CD4-positive, alpha-beta T cell treated with Interferon alpha-2 for 1 hour (primary cell): ENCODE measurements at regions not wholly inside any gene's neighbourhood (a gene's known extent, or its start where the extent isn't known, plus 50 kb on each side); places are given as distances from the start of the nearest gene placed in this dataset.

ENCODE experiments used
- DNase-seq, 2 donors: peaks; one replicate each; pipeline ENCODE4 v3.0.0-alpha.2; 2020 to 2022

DNA sequence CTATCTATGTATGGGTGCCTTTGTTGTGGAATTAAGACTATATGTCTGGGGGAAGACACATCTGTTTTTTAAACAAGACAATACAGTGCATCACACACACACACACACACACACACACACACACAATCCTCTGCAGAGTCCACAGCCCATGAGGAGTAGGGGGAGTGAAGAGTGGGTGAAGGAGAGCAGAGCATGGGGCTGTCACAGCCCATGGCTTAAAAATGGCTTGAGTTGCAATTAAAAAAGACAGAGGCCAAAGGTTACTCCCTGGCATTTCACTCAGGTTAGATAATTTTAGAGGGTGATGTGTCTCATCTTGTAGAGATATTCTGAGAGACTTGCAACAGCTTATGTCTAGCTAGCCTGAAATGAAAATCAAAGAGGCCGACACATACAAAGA is 176.5 kb upstream of the PLXNA2 start:
- DNase-seq = no peak

DNA sequence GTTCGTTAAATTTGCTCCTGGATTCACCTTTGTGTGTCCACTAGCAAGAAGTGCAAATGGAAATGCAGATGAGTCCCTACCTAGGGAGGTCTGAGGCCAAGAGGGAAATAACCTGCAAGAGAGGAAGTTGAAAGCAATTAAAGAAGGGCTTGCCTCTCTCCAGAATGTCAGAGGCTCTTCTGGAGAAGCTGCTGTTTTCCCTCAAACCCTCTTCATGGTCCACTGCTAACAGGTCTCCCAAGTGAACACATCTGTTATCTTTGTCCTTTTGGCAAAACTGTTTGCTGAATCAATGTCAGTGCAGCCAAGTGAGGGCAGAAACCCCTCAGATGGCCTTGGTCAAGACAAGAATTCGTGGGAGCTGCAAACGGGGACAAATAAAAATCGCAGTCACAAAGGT is 177.3 kb upstream of the PLXNA2 start:
- no peak for DNase-seq

DNA sequence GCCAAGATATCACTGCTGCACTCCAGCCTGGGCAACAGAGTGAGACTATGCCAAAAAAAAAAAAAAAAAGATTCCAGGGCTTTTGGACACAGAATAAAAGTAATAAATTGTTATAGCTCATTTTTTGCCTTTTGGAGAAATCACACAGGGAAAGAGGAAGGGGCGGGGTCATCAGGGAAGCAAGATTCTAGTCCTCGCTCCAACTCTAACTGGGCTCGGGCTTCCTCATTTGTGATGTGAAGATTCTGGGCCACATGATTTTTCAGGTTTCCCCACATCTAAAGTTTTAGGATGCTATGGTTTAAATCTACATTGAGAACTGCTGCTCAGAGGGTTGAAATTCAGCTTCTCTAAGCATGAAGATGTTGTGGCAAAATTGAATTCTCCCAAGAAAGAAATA is 179.3 kb upstream of the PLXNA2 start:
- no peak for DNase-seq

DNA sequence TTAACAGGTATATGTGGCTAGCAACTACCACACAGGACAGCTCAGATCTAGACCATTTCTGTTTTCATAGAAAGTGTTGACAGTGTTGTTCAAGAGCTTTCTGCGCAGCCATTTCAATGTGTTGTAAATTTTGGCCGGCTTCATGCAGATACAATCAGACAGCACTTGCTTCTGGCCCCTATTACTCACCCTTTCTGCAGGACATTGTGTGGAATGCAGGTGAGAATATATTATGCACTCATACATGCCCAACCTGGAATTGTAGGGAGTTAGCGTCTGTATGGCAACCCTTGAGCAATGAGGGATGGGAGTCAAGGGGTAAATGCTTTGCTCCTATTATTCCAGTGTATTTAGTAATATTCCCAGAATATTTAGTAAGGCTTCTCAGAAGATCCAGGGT is 180.9 kb upstream of the PLXNA2 start:
- DNase-seq = no peak

DNA sequence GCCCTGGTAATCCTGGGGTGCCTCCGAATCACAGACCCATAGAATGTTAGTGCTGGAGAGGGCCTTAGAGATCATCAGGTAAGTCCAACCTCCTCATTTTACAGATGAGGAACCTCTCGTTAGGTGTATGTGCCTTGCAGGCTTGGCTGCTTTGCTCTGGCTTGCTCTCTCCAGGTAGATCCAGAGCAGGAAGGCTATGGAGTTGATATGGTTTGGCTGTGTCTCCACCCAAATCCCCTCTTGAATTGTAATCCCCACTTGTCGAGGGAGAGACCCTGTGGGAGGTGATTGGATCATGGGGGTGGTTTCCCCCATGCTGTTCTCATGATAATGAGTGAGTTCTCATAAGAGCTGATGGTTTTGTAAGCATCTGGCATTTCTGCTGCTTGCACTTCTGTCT is 186.0 kb upstream of the PLXNA2 start:
- no peak for DNase-seq

DNA sequence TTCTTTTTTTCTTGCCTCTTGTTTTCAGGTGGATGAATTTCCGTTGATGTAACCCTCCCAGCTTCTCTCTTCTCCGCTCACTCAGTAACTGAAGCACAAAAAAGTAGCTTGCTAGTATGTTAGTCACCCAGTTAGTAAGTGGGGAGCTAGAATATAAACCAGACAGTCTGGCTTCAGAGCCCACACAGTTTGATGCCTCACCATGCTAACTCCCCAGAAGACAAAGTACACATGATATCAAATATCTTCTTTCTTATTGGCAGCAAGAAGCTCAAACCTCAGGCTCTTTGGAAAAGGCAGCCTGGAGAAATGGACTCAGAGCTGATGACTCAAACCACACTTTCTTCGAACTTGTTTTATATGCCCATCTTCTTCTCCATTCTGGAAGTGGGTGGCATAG is 187.5 kb upstream of the PLXNA2 start:
- no peak for DNase-seq

DNA sequence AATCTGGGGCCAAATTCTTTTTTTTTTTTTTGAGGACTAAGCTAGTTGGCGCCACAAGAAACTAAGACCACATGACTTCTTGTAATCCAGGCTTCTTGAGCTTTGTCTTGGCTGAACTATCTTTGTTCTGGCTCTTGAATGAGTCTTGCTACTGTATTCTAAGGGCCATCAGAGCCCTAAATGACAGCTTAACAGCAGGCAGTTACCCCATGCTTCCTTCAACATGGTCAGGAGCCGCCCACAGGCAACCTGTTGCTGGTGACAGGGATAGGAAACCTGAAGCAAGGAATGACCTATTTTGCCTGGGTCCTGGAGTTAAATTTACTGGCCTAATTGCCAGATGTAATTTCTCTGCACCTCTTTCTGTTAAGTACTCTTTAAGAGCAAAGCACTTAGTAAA is 188.2 kb upstream of the PLXNA2 start:
- no peak for DNase-seq

DNA sequence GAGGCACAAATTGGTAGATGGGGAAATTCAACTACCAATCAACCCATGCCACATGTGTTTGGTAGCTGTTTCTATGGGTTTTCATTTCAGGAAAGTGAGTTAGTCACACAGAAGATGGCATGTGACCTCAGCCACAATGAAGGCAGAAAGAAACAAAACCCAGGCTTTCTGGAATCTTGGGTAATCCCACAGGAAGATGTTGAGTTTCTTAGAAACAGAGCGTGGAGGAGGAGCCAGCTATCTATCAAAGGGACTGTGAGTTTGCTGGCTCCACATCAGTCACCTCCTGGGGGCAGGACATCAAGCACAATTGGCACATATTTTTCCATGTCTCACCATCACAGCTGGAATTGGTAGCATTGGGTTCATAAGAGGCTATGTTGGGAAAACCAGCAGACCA is 188.9 kb upstream of the PLXNA2 start:
- no peak for DNase-seq

DNA sequence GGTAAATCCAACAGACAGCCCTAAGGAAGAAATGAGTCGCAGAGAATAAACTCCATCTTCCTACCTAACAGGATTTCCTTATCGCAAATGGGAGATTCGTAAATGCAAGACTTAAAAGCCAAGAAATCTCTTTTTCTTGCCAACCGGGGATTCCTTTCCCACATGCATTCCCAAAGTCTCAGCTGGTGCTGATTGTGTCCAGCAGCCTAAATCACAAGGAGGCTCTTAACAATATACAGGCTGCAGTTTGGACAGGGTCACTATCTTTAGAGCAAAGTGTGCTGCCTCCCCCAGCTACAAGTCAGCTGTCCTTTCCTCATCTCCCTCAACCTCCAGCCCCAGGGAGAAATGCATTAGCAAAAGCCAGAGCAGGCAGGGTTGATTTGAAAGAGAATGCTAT is 189.8 kb upstream of the PLXNA2 start:
- no peak for DNase-seq

DNA sequence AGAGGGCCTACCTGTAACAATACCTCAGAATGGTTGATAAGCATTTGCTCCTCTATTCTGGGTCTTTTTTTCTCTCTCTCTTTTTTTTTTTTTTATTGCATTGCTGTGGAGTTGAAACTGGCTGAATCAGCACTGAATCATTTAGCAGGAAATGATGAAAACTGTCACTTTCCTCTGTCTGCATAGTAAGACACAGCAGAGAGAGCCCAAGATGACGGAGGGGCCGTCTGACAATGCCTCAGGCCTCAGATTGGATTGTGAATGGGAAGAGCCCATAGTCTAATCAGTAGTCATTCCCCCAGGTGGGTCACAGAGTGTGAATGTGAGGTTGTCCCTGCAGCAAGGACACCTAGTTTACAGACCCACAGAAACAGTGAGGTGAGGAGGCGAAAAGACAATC is 193.2 kb upstream of the PLXNA2 start:
- DNase-seq = no peak

DNA sequence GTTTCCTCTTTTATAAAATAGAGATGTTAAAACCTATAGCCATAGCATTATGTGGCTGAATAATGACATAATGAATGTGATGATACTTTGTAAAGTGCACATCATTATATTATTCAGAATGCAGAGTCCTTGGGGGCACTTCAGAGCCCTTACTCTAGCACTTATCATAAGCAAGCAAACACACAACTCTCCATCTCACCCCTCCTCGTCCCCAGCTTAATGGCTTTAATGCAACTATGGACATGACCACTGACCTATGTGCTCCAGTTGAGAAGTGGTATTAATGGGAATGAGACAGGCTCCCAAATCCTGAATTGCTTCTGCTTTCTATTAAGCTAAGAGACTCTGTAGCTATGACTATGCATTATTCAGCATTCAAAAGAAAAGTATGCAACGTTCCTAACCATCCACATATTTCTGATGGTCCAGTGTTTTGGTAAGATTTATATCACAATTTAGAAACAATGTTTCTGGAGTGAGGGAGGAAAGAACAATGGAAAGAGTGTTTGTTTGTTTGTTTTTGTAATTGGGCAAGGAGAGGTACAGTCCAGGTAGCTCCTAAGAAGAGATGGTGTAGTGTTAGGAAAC is 194.0 kb upstream of the PLXNA2 start:
- DNase-seq = no peak

DNA sequence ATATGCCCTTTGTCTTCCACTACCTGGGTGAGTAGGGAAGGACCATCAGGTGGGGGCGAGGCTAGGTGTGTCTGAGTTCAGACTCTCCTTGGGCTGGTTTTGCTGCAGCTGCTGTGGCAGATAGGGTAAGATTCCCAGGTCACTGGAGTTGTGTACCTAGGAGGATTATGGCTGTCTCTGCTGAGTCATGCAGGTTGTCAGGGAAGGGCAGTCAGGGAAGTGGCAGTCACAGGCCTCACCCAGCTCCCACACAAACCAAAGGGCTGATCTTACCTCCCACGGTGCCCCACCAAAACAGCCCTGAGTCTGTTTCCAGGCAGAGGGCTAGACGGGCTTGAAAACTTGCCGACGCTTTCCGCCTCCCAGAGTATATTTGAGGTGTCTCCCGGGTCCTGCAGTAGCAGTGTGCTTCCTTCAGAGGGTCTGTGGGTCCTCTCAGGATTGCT is 201.6 kb upstream of the PLXNA2 start:
- no peak for DNase-seq

DNA sequence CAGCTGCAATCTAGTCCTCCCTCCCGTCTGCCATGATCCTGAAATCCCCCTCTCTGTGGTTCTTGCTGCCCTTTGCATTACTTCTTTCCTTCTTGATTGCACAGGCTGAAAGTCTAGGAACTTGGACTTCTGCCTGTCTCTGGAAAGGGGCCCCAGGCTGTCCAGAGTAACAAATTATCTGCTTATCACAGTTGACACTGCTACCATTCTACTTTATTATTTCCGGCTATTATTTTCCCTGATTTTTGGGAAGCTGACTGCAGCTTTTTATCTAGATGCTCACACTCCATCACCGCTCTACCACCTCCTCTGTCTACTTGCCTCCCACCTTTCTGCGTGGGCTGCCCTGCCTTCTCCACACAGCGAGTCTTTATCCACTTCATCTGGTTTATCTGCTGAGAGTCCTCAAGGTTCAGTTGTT is 202.1 kb upstream of the PLXNA2 start:
- DNase-seq = no peak

DNA sequence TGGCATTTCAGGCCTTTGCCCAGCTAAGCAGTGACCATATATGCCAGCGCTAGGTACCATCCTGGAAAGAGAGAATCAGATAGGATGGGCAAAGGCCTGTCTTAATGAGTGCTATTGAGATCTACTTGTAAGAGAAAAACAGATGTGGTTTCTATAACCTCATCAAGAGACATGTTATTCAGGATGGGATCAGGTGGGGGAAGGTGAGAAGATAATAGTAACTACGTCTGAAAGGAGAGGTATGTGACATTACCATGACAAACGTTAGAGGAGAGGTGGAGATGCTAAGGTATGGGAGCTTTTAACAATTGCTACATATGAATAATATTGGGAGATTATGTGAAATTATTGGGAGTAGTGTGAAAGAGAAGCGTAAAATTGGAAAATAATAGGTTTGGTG is 204.2 kb upstream of the PLXNA2 start:
- no peak for DNase-seq

DNA sequence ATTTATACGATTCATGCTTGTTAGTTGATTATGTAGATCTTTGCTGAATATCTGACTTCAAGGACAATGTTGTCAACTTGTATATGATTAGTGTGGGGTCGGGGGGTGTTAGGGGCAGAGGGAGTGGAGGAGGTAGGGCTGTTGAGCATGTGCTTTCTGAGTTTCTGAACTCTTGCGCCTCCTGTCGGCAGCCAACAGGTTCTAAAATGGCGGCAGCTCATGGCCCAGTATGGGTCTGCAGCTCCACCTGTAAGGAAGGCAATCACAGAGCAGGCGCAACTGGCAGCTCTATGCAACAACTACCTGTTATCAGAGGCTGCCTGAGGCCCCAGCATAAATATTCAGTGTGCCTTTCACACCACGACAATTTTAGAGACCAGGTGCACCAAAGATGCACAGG is 205.8 kb upstream of the PLXNA2 start:
- no peak for DNase-seq

DNA sequence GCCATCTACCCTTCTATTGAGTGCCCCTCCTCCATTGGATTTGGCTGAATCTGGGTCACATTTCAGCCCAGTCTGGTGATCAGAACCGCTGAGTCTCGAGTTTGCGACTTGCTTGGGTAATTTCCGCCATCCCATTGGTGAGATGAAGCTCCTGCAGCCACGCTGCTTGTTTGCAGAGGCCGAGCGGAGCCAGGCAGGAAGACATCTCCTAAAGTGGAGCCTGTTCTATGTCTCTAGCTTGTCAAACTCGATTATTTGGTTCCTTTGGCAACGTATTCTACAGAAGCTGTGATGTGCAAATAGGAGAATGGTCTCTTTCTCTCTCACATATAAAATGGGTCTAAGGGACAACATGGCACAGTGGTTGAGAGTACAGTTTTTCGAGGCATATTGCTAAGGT is 206.8 kb upstream of the PLXNA2 start:
- no peak for DNase-seq

DNA sequence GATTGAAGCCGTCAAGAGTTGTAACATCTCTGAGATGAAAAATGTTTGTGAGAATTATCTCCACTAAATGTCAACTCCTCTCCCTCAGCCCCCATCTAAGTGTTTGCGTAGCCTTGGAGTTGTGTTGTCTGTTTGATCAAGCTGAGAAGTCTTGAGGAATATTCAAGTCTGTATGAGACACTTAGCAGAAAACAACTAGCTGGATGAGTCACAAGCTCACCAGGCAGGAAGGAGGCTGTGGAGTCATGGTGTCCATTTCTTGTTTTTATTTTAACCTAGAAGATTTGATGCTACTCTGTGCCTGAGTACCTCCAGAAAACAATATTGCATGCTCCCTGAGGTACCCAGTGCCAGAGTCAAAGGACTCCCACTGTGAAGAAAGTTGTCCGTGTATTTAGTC is 211.6 kb upstream of the PLXNA2 start:
- DNase-seq = no peak

DNA sequence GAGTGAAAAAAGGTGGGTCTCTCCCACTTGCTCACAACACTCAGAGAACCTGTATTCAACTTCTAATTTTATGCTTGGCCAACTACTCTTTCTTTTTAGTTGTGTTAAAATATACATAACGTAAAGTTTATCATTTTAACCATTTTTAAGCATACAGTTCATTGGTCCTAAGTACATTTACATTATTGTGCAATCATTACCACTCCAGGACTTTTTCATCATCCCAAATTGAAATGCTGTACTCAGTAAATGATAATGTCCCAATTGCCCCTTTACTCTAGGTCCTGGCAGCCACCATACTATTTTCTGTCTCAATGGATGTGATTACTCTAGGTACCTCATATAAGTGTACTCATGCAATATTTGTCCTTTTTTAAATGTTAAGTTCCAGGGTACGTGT is 212.3 kb upstream of the PLXNA2 start:
- no peak for DNase-seq

DNA sequence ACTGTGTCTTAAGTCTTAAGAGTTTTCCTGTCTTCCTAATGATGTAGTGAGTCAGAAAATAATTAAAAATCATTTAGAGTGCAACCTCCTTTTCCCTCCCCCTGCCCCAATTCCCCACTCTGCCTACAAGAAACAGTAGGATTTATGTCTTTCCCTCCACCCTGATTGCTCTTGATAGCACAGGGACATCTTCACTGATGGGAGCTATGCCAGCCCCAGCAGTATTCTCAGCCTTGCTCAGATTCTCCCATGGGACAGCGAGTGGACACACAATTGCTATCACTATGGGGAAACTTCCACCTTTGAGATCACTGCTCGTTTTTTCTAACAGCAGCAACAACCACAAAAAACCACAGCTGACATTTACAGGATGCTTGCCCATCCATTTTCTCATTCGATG is 216.6 kb upstream of the PLXNA2 start:
- no peak for DNase-seq

DNA sequence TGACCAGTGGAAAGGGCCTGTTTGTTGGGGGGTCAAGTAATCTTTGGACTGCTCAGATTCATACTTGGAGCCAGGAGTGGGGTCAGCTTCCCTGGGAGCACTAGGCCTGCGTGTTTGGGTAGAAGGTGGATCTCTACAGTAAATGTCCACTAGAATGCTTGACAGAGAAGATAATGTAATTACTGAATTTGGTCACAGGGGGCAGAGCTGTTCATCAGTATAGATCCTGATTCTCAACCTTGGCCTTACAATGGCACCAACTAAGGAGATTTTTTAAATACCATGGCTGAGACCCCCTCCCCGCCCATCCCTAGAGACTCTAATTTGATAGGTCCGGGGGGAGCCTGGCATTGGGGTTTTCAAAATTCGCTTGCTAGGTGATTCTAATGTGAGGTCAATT is 217.5 kb upstream of the PLXNA2 start:
- DNase-seq = no peak

DNA sequence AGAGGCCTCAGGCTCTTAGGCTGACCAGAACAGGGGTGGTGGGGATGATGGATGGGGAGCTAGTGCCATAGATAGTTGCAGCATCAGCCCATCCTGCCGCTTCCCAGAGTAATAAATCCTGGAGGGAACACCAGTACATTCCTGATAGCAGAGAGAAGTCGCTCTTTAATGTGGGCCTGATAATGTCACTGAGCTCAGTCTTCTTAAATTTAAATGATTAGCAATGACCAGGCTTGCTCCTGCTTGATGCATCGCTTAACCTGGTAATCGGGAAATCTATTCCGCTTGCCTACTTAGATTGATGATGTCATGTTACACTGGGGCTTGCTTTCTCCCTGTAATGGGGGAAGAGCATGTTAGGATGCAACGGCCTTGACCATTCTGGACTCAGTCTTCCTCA is 218.6 kb upstream of the PLXNA2 start:
- no peak for DNase-seq

DNA sequence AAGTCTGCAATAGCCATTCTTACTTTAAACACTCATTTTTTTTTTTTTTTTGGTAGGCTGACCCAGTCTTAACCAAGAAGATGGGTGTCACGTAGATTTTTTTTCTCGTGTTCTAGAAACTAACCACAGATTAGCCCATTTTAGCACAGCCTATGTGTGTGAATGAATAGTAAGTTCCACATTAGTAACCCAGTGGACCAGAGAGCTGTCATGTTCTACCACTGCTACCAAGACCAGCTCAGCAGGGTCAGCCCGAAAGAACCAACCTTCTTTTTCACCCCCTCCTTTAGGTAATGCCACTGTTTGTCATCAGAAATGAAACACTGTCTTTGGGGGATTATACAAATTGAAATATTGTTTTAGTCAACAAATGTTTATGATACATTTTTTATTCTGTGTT is 221.1 kb upstream of the PLXNA2 start:
- no peak for DNase-seq

DNA sequence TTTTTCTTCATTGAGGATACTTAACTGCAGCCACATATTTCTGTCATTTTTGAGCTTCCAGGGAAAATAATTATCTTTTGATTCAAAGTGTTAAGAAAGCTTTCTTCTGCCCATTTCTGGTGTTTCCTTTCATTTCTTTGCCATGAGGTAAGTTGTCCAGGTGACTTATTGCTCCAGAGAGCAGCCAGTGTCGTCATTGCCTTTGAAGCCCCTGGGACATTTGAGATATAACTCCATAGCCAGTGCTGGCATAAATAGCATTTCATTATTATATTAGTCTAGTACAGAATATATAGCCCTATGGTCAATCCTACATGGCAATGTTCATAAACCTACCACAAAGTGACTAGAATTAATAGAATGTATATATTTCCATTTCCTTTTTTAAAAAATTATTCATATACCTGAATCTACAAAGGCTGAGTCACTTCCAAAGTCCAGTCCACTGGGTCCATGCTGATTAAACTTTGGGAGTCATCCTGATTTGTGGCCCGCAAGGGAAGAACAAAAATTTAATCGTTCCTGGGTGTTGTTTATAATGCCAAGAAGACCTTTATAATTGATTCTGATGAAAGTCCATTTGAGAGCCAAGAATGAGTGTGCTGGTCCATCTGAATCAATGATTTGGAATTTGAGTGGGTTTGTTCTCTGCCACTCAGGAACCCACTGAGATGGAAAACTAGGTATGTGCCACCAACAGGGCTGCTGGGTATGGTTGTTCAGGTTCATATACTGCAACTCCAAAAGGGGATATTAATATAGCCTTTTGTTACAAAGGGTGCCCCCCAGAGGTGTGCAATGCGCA is 221.8 kb upstream of the PLXNA2 start:
- DNase-seq = no peak

DNA sequence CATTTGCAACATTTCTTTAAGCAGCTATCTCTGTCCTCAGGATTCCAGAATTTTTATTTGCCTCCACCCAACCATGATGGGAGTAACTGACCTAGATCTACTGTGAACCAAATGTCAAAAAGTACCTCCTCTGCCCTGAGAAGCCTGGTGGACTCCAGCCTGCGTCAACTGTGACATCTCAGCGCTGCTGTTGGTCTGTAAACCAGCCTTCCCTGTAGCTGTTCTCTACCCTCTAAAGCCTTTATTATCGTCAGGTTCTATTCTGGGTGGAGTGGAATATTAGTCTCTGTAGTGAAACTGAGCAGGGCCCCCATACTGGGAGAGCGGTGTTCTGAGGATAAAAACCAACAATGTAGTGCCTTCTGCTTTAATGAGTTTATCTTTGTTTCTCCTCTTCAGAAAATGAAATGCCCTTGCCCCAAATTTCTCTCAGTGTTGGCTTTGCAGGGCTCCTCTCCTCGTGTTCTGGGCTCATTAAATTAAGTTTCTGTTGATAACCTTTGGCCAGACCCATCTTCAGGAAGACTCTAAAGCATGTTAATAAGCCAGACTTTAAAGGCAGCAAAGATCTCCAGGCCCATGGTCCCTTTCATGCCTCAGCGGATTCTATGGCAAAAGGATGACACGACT is 223.1 kb upstream of the PLXNA2 start:
- DNase-seq = no peak

DNA sequence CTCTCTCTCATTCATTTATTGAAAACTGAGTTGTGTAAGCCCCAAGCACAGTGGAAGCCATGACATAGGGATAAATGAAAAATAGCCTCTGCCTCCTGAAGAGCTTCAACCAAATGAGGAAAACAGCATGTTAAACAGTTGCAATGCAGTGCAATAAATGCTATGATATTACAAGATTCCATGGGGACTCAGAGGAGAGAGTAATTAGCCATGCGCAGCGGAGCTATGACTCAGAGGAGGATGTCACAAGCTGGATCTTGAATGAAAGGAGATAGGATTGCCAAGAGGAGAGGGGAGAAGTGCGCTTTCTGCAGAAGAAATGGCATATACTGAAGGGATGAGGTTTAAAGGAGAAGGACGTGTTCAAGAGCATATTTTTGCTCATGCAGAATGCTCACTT is 231.3 kb upstream of the PLXNA2 start:
- no peak for DNase-seq
